GM23338 (cell line): ENCODE measurements at regions not wholly inside any gene's neighbourhood (a gene's known extent, or its start where the extent isn't known, plus 50 kb on each side); places are given as distances from the start of the nearest gene placed in this dataset.

ENCODE experiments used
- ATAC-seq: fragments of 200-7000 bp; cut with Tn5 transposase; 3 replicates; pipeline ENCODE4 v1.9.1; 2020
- DNase-seq: peaks from one replicate; pipeline ENCODE4 v3.0.0-alpha.2; 2015; ENCODE audit warnings: low spot score
- H2AFZ ChIP-seq: fragments of 200-600 bp; sonication (generic); 2 replicates; pipeline ENCODE4 v1.8.0; 2016; ENCODE audit warnings: antibody characterized with exemption, mild to moderate bottlenecking, moderate library complexity
- H3F3A ChIP-seq: fragments of 200-600 bp; sonication (generic); replicated peaks from 2 replicates; pipeline ENCODE4 v1.8.0; 2017; ENCODE audit warnings: antibody characterized with exemption, mixed run types, low read depth
- H3K27ac ChIP-seq: fragments of 200-600 bp; sonication (generic); 2 replicates; pipeline ENCODE4 v1.6.1; 2016; ENCODE audit warnings: low read depth
- H3K27me3 ChIP-seq: fragments of 200-600 bp; sonication (generic); 2 replicates; pipeline ENCODE4 v1.8.0; 2016; ENCODE audit warnings: mild to moderate bottlenecking, mixed run types, moderate library complexity; ENCODE audit not compliant: insufficient read depth
- H3K36me3 ChIP-seq: fragments of 200-600 bp; sonication (generic); 2 replicates; pipeline ENCODE4 v1.8.0; 2016; ENCODE audit warnings: mild to moderate bottlenecking; ENCODE audit not compliant: insufficient read depth
- H3K4me1 ChIP-seq: fragments of 200-600 bp; sonication (generic); 2 replicates; pipeline ENCODE4 v1.8.0; 2016; ENCODE audit warnings: mild to moderate bottlenecking, moderate library complexity; ENCODE audit not compliant: insufficient read depth
- H3K4me2 ChIP-seq: fragments of 200-600 bp; sonication (generic); 2 replicates; pipeline ENCODE4 v1.7.1; 2017; ENCODE audit warnings: mixed run types
- H3K4me3 ChIP-seq: fragments of 200-600 bp; sonication (generic); 2 replicates; pipeline ENCODE4 v1.6.1; 2016; ENCODE audit warnings: mixed run types
- H3K79me2 ChIP-seq: fragments of 200-600 bp; sonication (generic); replicated peaks from 2 replicates; pipeline ENCODE4 v1.8.0; 2017; ENCODE audit warnings: mild to moderate bottlenecking; ENCODE audit not compliant: insufficient read depth
- H3K9me2 ChIP-seq: fragments of 200-600 bp; sonication (generic); 2 replicates; pipeline ENCODE4 v1.8.0; 2017; ENCODE audit not compliant: insufficient read depth
- H4K20me1 ChIP-seq: fragments of 200-600 bp; sonication (generic); replicated peaks from 2 replicates; pipeline ENCODE4 v1.8.0; 2017; ENCODE audit warnings: mild to moderate bottlenecking; ENCODE audit not compliant: insufficient read depth
- H3K27ac Mint-ChIP-seq: 2 replicates; pipeline ENCODE4 v1.8.0; 2020; ENCODE audit warnings: inconsistent platforms, mild to moderate bottlenecking, moderate library complexity, mixed read lengths
- H3K27me3 Mint-ChIP-seq: 3 replicates; pipeline ENCODE4 v1.8.0; 2022; ENCODE audit warnings: low read depth, mild to moderate bottlenecking, moderate library complexity, mixed read lengths, inconsistent platforms; ENCODE audit not compliant: insufficient read depth, poor library complexity
- H3K36me3 Mint-ChIP-seq: 3 replicates; pipeline ENCODE4 v1.8.0; 2021; ENCODE audit warnings: low read depth, mild to moderate bottlenecking, inconsistent platforms, moderate library complexity, mixed read lengths
- H3K4me1 Mint-ChIP-seq: 3 replicates; pipeline ENCODE4 v1.8.0; 2020; ENCODE audit warnings: mild to moderate bottlenecking, inconsistent platforms, mixed read lengths
- H3K4me3 Mint-ChIP-seq: 3 replicates; pipeline ENCODE4 v1.8.0; 2021; ENCODE audit warnings: moderate library complexity, mild to moderate bottlenecking, inconsistent platforms, mixed read lengths
- H3K9me3 Mint-ChIP-seq: 3 replicates; pipeline ENCODE4 v1.8.0; 2020; ENCODE audit warnings: moderate library complexity, mild to moderate bottlenecking, inconsistent platforms, mixed read lengths
- CREB1 ChIP-seq: fragments of 250-450 bp; sonication (Bioruptor Pico); IDR thresholded peaks from 2 replicates; pipeline ENCODE4 v1.5.0; 2020; ENCODE audit warnings: low read depth, mild to moderate bottlenecking, moderate library complexity
- CTCF ChIP-seq, 2 experiments: fragments of 200-600 bp in 1 of 2; sonication (generic) in 1 of 2; conservative IDR thresholded peaks; 2 replicates each; pipeline versions ENCODE4 v1.5.1 to v1.6.1; 2016 to 2017; ENCODE audit warnings: antibody characterized with exemption in 2 of 2, low read depth in 2 of 2, mild to moderate bottlenecking in 2 of 2, moderate library complexity in 1 of 2
- ETS1 ChIP-seq: IDR thresholded peaks from 2 replicates; pipeline ENCODE4 v1.6.1; 2016; ENCODE audit warnings: antibody characterized with exemption
- EZH2 ChIP-seq: fragments of 200-600 bp; sonication (generic); IDR thresholded peaks from one replicate; pipeline ENCODE4 v1.8.0; 2017; ENCODE audit warnings: antibody characterized with exemption, mild to moderate bottlenecking, low read depth; ENCODE audit not compliant: unreplicated experiment
- EZH2phosphoT487 ChIP-seq: fragments of 200-600 bp; sonication (generic); IDR thresholded peaks from one replicate; pipeline ENCODE4 v1.8.1; 2018; ENCODE audit warnings: antibody characterized with exemption; ENCODE audit not compliant: unreplicated experiment
- NANOG ChIP-seq: IDR thresholded peaks from 2 replicates; pipeline ENCODE4 v1.6.1; 2016; ENCODE audit warnings: antibody characterized with exemption, borderline replicate concordance
- STAT1 ChIP-seq: IDR thresholded peaks from one replicate; pipeline ENCODE4 v1.6.1; 2016; ENCODE audit warnings: antibody characterized with exemption; ENCODE audit not compliant: unreplicated experiment
- ZNF114 ChIP-seq: fragments of 250-450 bp; sonication (Bioruptor Pico); IDR thresholded peaks from 2 replicates; pipeline ENCODE4 v1.5.0; 2020; ENCODE audit warnings: mild to moderate bottlenecking, moderate library complexity
- ZNF331 ChIP-seq: fragments of 250-450 bp; sonication (Bioruptor Pico); IDR thresholded peaks from 2 replicates; pipeline ENCODE4 v1.5.0; 2020; ENCODE audit warnings: low read depth, mild to moderate bottlenecking, moderate library complexity
- TF ChIP-seq, protein P1 (sequence below): fragments of 250-450 bp; sonication (Bioruptor Pico); IDR thresholded peaks from 2 replicates; pipeline ENCODE4 v1.5.0; 2020; ENCODE audit warnings: mild to moderate bottlenecking, moderate library complexity

DNA sequence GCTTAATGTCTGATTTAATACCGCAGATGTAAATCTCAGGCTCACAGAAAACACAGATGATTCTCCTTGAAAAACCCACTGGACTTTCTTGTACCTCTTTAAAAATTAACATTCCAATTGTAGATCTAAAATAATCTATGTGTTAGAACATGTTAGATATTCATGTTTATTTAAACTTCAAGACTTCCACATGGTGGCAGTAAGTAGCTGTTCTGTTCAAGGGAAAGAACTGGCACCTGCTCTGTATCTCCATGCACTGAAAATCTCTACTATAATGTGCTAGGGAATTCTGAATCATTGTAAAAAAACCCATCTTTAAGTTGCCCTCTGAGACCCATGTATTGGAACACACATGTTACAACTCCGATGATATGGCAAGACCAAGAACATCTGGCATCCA, 366.9 kb downstream of the DMRTA1 start:
- Histone ChIP-seq H3K79me2 (no peaks in the 10 kb centered on the region), H3K4me3 (no peak overlapping the region), H3K27ac (no peak overlapping the region), H2AFZ (no peak overlapping the region), H3K9me2 (peaks cover 8% of the 10 kb centered on the region; the same call in 1 of the 2 replicates), H3K4me1 (no peaks in the 10 kb centered on the region), H3K4me2 (no peak overlapping the region), H3F3A (no peaks in the 10 kb centered on the region), H3K27me3 (no peaks in the 10 kb centered on the region), H4K20me1 (no peaks in the 10 kb centered on the region), H3K36me3 (no peaks in the 10 kb centered on the region)
- ATAC-seq = peak; percentile 50
- Mint-ChIP-seq H3K36me3 (no peaks in the 10 kb centered on the region), H3K27me3 (no peaks in the 10 kb centered on the region), H3K27ac (no peak overlapping the region), H3K4me1 (no peaks in the 10 kb centered on the region), H3K4me3 (no peak overlapping the region), H3K9me3 (no peaks in the 10 kb centered on the region)
- DNase-seq = peak; percentile 45
- TF ChIP-seq CTCF (conservative IDR thresholded peaks at IDR 0.05; ENCODE audit: low read depth in 2 of 2) = peak; percentile 60 to 63
- no peak for TF ChIP-seq ZNF114 (CRISPR knock-in tag)

DNA sequence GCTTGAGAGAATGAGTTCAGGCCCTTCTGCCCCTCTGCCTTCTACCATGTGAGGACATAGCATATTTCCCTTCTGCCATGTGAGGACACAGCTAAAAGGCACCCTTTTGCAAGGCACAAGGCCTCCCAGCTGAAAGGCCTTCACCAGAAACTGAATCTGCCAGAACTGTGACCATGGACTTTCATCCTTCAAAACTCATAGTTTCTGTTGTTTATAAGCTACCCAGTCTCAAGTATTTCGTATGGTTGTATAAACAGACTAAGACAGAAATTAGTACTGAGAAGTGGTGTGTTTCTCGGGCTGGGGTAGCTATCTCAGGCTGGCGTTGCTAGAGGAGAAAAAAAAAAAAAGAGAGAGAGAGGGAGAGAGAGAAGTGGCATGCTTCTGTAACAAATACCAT, 368.6 kb downstream of the DMRTA1 start:
- no peaks in the 10 kb centered on the region for H3F3A ChIP-seq
- no peaks in the 10 kb centered on the region for H3K36me3 ChIP-seq
- no peak overlapping the region for H3K4me3 ChIP-seq
- H3K79me2 ChIP-seq = no peaks in the 10 kb centered on the region
- Mint-ChIP-seq H3K27ac (peak overlapping the region; percentile 35; the same call in 1 of the 2 replicates), H3K4me1 (no peaks in the 10 kb centered on the region), H3K4me3 (no peak overlapping the region), H3K9me3 (no peaks in the 10 kb centered on the region), H3K27me3 (peaks cover 1% of the 10 kb centered on the region), H3K36me3 (no peaks in the 10 kb centered on the region)
- peaks cover 8% of the 10 kb centered on the region; the same call in 1 of the 2 replicates for H3K9me2 ChIP-seq
- no peak overlapping the region for H3K4me2 ChIP-seq
- no peak for ATAC-seq
- DNase-seq = no peak
- H3K4me1 ChIP-seq = no peaks in the 10 kb centered on the region
- H2AFZ ChIP-seq = no peak overlapping the region
- H3K27ac ChIP-seq = no peak overlapping the region
- no peaks in the 10 kb centered on the region for H4K20me1 ChIP-seq
- H3K27me3 ChIP-seq = no peaks in the 10 kb centered on the region
- TF ChIP-seq NANOG = no peak
- TF ChIP-seq CREB1 = no peak
- TF ChIP-seq, protein P1, sequence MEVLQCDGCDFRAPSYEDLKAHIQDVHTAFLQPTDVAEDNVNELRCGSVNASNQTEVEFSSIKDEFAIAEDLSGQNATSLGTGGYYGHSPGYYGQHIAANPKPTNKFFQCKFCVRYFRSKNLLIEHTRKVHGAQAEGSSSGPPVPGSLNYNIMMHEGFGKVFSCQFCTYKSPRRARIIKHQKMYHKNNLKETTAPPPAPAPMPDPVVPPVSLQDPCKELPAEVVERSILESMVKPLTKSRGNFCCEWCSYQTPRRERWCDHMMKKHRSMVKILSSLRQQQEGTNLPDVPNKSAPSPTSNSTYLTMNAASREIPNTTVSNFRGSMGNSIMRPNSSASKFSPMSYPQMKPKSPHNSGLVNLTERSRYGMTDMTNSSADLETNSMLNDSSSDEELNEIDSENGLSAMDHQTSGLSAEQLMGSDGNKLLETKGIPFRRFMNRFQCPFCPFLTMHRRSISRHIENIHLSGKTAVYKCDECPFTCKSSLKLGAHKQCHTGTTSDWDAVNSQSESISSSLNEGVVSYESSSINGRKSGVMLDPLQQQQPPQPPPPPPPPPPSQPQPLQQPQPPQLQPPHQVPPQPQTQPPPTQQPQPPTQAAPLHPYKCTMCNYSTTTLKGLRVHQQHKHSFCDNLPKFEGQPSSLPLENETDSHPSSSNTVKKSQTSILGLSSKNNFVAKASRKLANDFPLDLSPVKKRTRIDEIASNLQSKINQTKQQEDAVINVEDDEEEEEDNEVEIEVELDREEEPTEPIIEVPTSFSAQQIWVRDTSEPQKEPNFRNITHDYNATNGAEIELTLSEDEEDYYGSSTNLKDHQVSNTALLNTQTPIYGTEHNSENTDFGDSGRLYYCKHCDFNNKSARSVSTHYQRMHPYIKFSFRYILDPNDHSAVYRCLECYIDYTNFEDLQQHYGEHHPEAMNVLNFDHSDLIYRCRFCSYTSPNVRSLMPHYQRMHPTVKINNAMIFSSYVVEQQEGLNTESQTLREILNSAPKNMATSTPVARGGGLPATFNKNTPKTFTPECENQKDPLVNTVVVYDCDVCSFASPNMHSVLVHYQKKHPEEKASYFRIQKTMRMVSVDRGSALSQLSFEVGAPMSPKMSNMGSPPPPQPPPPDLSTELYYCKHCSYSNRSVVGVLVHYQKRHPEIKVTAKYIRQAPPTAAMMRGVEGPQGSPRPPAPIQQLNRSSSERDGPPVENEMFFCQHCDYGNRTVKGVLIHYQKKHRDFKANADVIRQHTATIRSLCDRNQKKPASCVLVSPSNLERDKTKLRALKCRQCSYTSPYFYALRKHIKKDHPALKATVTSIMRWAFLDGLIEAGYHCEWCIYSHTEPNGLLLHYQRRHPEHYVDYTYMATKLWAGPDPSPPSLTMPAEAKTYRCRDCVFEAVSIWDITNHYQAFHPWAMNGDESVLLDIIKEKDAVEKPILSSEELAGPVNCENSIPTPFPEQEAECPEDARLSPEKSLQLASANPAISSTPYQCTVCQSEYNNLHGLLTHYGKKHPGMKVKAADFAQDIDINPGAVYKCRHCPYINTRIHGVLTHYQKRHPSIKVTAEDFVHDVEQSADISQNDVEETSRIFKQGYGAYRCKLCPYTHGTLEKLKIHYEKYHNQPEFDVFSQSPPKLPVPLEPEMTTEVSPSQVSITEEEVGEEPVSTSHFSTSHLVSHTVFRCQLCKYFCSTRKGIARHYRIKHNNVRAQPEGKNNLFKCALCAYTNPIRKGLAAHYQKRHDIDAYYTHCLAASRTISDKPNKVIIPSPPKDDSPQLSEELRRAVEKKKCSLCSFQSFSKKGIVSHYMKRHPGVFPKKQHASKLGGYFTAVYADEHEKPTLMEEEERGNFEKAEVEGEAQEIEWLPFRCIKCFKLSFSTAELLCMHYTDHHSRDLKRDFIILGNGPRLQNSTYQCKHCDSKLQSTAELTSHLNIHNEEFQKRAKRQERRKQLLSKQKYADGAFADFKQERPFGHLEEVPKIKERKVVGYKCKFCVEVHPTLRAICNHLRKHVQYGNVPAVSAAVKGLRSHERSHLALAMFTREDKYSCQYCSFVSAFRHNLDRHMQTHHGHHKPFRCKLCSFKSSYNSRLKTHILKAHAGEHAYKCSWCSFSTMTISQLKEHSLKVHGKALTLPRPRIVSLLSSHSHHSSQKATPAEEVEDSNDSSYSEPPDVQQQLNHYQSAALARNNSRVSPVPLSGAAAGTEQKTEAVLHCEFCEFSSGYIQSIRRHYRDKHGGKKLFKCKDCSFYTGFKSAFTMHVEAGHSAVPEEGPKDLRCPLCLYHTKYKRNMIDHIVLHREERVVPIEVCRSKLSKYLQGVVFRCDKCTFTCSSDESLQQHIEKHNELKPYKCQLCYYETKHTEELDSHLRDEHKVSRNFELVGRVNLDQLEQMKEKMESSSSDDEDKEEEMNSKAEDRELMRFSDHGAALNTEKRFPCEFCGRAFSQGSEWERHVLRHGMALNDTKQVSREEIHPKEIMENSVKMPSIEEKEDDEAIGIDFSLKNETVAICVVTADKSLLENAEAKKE = no peak
- no peak for TF ChIP-seq EZH2
- TF ChIP-seq ETS1 = no peak
- TF ChIP-seq STAT1 = no peak
- no peak for TF ChIP-seq ZNF331
- TF ChIP-seq EZH2phosphoT487 = no peak
